Dedifferentiated amniotic fluid mesenchymal stem cell (primary cell): ENCODE measurements at regions not wholly inside any gene's neighbourhood (a gene's known extent, or its start where the extent isn't known, plus 50 kb on each side); places are given as distances from the start of the nearest gene placed in this dataset.
"Not testable (repeated sequence)": the region's sequence is repeated elsewhere in the genome, so short reads cannot be mapped to it uniquely, and the experiment has no call there.

Source experiments
- DNase-seq: peaks from one replicate; pipeline ENCODE4 v3.0.0-alpha.2; 2016; ENCODE audit errors: extremely low spot score

GRCh38 chr7:118916120-118916519 lies 691.6 kb downstream of the ANKRD7 start:
- not testable (repeated sequence) for DNase-seq

- DNase-seq: no peak
Observed at GRCh38 chr7:118918556-118918955, 694.1 kb downstream of the ANKRD7 start.

DNA sequence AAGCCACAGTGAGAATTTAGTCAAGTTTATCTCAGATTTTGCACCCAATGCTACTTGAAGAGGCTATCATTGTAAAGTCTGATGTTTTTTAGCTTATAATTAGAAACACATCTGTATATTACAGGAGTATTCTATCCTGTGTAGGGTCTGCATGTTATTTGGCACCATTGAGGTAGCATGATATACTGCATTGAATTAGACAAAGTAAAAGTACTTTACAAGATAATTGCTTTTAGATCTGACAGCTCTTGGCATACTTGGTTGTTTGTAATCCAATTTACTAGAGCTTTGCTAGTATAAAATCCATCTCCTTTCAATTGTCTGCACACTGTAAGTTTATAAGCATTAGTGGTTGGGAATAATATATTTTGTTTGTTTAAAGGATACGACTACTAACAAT lies 714.3 kb downstream of the ANKRD7 start:
- DNase-seq: no peak

GRCh38 chr7:118944271-118944670 lies 719.8 kb downstream of the ANKRD7 start:
- no peak for DNase-seq

DNA sequence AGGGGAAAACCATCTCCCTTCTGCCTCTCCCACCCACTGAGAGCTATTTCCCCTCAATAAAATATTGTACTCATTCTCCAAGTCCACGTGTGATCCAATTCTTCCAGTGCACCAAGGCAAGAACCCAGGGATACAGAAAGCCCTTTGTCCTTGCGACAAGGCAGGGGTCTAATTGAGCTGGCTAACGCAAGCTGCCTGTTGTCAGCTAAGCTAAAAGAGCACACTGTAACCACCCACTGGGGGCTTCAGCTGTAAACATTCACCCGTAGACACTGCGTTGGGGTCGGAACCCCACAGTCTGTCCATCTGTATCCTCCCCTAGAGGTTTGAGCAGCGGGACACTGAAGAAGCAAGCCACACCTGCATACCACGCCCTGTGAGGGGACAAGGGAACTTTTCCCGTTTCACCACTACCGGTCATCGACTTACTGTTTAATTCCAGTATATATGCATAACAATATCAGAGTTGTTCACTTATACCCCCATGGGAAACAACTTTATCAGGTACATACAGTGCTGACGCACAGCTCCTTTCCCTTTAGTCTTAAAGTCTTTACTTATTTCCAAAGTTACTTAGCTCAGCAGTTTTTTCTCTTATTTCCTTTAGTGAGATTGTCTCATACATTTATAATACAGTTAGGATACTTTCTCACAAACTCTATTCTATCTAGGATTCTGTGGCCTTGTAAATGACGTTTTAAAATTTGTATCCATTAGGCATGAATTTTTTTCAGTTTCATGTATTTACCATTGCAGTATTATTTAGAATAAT lies 721.6 kb downstream of the ANKRD7 start:
- no peak for DNase-seq

DNA sequence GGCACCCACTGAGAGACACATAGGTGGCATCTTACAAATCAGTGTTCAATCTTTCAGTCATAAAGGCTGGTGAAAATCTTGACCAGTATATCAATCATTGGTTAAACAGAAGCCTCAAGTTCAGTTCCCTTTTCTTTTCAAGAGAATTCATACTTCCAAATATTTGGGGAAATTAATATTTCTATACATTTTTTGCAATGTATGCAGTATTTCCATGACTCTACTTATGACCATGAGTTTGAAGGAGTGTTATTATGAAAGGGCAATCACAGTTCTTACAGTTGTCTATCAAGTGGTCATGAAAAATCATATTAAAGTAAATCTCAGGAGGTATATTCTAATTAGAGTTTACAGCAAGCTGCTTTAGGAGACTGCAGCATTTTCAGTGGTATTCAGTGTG lies 724.0 kb downstream of the ANKRD7 start:
- DNase-seq: no peak

GRCh38 chr7:118949031-118949430 lies 724.5 kb downstream of the ANKRD7 start:
- no peak for DNase-seq

DNA sequence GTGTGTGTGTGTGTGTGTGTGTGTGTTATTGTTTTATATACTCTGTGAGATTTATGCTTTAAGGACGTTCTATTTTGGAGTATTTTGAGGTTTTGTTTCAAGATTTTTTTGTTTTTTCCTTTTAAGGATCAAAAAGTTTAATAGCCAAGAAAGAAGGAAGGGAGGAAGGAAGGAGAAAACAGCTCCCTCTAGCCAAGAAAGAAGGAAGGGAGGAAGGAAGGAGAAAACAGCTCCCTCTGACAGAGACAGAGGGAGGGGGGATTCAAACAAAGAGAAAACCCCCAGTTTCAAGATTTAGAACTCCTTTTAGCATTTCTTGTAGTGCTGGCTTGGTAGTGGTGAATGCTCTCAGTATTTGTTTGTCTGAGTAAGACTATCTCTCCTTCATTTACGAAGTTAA lies 731.8 kb downstream of the ANKRD7 start:
- not testable (repeated sequence) for DNase-seq

DNA sequence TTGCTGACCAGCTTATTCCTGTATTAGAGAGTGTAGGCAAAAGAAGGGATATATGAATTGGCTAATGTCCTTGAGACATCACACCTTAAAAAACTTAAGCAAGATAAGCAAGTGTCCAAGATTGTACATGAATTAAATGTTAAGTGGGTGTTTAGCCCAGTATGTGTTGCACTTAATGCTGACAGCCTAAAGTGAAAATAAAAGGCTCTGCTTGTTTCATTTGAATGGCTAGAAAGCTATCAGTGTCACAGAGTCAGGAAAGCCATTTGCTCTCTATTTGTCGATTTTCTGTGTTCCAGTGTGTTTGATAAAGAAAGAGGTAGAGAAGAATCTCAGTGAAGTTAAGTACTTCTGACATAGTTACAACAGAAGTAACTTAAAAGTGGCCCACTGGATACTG lies 744.9 kb downstream of the ANKRD7 start:
- no peak for DNase-seq

GRCh38 chr7:118971706-118972105 lies 747.2 kb downstream of the ANKRD7 start:
- DNase-seq: no peak

GRCh38 chr7:118974836-118975235 lies 750.3 kb downstream of the ANKRD7 start:
- DNase-seq: no peak

DNA sequence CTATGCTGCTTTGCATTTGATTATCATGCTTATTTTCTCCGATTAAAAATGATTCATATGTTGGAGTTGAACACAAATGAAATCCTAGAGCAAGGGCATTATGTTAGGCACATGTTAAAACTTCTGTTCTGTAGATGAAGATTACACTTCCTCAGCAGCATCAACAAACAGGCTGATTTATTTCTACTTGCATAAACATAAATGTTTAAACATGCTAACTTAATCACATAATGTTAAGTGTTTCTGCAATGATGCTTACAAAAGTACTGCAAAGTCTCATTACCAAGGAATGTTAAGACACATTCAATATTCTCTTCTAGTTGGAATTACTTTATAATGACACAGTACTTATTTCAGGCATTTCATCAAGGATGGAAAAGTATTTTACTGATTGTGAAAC lies 770.8 kb downstream of the ANKRD7 start:
- no peak for DNase-seq

DNA sequence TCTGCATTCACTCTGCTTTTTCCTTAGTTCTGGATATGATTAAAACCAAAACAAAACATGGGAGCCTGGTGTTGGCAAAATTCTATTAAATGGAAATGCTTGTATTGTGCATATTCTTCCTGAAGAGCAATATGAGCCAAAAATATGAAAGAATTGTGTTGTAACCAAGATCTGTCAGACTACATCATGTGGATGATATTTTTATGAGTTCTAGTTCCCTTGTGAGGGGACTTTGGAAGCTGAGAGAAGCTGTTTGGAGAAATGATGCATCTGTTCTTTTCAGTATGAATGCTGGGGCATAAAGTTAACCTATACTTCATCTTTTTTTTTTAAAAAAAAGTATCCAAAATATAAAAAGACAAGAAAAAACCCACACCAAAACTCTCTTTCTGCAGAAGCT lies 782.7 kb downstream of the ANKRD7 start:
- no peak for DNase-seq

DNA sequence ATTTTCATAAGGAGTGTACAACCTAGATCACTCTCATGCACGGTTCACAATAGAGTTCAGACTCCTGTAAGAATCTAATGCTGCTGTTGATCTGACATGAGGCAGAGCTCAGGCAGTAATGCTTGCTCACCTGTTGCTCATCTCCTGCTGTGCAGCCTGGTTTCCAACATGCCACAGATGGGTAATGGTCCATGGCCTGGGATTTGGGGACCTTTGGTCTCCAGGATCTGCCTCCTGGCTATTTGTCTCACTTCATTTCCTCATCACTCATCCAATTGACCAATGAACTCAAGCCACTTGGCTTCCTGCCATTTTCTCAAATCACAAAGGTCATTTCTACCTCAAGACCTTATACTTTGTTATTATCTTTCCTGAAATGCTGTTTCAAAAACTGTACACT lies 786.1 kb downstream of the ANKRD7 start:
- no peak for DNase-seq

- DNase-seq: no peak
Observed at GRCh38 chr7:119026391-119026790, 801.9 kb downstream of the ANKRD7 start.

DNA sequence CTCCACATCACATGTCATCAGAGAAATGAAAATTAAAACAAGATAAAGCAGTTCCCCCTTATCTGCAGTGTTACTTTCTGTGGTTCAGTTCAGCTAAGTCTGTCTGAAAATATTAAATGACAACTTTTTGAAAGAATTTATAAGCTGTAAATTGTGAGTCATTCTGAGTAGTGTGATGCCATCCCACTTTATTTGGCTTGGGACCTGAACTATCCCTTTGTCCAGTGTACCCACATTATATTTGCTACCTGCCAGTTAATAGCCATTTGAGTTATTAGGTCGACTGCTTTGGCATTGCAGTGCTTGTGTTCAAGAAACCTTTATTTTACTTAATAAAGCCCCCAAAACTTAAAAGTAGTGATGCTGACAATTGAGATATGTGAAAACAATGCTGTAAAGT lies 804.2 kb downstream of the ANKRD7 start:
- no peak for DNase-seq

DNA sequence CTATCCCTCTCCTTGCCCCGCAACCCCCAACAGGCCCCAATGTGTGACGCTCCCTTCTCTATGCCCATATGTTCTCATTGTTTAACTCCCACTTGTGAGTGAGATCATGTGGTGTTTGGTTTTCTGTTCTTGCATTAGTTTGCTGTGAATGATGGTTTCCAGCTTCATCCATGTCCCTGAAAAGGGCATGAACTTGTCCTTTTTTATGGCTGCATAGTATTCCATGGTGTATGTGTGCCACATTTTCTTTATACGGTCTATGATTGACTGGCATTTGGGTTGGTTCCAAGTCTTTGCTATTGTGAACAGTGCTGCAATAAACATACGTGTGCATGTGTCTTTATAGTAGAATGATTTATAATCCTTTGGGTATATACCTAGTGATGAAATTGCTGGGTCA lies 807.6 kb downstream of the ANKRD7 start:
- DNase-seq: not testable (repeated sequence)

DNA sequence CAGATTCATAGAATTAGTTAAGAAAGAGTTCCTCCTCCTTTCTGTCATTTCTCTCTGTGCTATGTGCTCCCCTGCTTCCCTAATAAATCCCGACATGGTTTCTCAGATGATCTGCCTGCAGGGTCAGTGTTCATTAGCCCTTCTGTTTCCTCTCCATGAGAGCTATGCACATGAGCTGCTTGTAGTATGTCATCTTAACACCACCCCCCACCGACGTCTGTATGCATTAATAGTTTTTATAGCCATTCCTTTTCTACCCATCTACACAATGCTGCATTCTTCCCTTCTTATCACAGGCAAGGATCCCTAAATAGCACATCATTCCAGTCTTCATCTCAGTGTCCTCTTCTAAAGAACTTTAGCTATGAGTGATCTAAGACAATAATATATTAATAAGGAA lies 809.1 kb downstream of the ANKRD7 start:
- DNase-seq: no peak

DNA sequence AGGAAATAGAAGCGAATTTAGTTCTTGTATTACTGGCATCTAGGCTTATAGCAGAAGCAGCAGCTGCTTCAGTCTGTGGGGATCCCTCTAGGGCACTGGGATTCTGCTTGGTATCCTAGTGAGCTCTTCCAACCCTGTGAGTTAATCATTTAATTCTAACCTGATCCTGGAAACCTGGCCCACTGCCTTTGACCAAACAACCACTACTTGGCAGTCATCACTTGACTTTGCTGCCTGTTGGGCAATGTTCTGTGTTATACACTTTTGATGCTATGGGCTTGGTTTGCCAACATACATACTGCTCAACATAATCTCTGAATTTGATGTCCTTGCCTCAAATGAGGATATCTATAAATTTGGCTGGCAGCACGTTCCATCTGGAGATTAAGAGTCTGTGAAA lies 813.4 kb downstream of the ANKRD7 start:
- DNase-seq: no peak

DNA sequence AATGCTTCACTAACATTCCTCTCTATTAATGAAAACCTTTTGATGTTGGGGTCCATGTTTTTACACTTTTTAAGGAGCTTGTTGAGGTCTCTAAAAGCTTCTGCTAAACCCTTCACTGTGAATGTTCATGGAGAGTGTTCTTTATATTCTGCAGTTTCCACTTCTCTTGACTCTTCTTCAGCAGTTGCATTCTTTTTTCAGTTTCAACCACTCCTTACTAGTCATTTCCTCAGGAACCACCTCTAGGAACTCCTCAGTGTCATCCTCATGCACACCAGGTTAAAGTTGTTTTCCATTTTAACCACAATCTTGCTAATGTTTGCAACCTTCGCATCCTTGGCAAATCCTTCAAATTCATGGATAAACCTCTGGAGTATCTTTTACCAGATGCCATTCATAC lies 821.6 kb downstream of the ANKRD7 start:
- DNase-seq: no peak

DNA sequence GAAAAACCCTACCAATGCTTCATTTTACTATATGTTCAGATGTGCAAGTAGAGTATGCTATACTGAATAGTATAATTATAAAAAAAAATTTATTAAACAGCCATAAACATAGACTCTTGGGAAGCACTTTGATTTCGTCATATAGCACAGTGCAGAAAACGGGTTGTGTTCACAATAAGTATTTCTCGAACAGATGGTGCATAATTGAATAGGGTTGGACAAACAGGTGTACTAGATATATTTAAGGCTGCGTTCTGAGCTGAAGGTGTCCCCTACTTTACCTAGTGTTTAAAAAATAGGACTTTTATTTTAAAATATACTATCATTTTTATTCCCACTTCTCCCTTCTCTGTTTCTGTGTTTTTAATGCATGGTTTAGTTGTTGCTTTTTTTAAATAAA lies 841.5 kb downstream of the ANKRD7 start:
- no peak for DNase-seq

DNA sequence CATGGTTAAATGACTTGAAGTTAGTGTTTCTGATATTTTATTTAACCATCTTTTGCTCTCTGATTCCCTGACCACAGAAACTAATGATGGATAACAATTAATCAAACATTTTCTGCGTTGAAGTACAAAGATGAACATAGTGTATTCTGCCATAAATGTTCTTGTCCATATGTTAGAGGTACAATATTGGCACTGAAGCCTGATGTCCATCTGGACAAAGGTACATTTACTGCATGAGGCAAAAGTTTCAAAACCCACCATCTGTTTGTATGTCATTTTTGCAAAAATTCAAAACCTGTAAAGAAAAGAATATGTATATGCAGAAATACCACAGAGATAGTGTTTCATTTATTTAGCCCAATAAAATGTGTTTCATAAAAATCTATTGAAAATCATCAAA lies 861.5 kb downstream of the ANKRD7 start:
- DNase-seq: no peak

DNA sequence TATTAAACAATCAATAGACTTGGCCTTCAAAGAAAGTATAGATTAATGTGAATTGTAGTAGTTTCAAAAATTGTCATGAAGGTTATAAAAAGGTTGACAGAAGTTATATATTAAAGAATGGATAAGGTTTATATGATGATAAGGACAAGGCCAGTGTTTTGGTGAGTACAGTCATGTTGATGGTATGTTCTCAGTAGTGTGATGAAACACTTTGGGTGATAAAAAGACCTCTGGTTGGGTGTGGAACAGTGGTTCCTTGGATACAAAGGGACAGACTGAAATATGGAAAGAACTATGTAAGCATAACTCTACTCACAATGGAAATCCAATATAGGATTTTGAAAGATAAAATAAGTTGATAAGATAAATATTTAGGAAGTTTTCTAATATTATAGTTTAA lies 866.3 kb downstream of the ANKRD7 start:
- no peak for DNase-seq

DNA sequence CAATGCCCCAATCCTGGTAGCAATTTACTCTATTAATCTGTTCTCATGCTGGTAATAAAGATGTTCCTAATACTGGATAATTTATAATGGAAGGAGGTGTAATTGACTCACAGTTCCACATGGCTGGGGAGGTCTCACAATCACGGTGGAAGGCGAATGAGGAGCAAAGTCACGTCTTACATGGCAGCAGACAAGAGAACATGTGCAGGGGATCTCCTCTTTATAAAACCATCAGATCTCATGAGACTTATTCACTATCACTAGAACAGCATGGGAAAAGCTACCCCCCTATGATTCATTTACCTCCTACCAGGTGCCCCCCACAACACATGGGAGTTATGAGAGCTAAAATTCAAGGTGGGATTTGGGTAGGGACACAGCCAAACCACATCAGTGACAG lies 872.2 kb downstream of the ANKRD7 start:
- no peak for DNase-seq
